ENCODE measurements at regions not wholly inside any gene's neighbourhood (a gene's known extent, or its start where the extent isn't known, plus 50 kb on each side); places are given as distances from the start of the nearest gene placed in this dataset.
"Not testable (repeated sequence)": the region's sequence is repeated elsewhere in the genome, so short reads cannot be mapped to it uniquely, and the experiment has no call there.

- no peak for DNase-seq
Observed at GRCh38 chr16:86337581-86338402, 172.5 kb upstream of the FOXF1 start.

GRCh38 chr16:86338403-86339115 lies 171.8 kb upstream of the FOXF1 start:
- no peak for DNase-seq

GRCh38 chr16:86342161-86342834 lies 168.0 kb upstream of the FOXF1 start:
- no peak for DNase-seq

GRCh38 chr16:86343027-86343795 lies 167.1 kb upstream of the FOXF1 start:
- DNase-seq: no peak

GRCh38 chr16:86343796-86344585 lies 166.3 kb upstream of the FOXF1 start:
- DNase-seq: no peak

GRCh38 chr16:86344586-86344871 lies 165.8 kb upstream of the FOXF1 start:
- no peak for DNase-seq

- DNase-seq: no peak
Observed at GRCh38 chr16:86344881-86345280, 165.4 kb upstream of the FOXF1 start.

- no peak for DNase-seq
Observed at GRCh38 chr16:86345516-86345915, 164.8 kb upstream of the FOXF1 start.

GRCh38 chr16:86346034-86346433 lies 164.3 kb upstream of the FOXF1 start:
- no peak for DNase-seq

- no peak for DNase-seq
Observed at GRCh38 chr16:86347090-86347489, 163.2 kb upstream of the FOXF1 start.

GRCh38 chr16:86347916-86348555 lies 162.3 kb upstream of the FOXF1 start:
- no peak for DNase-seq

- DNase-seq: no peak
Observed at GRCh38 chr16:86349338-86349900, 160.9 kb upstream of the FOXF1 start.

GRCh38 chr16:86350289-86350688 lies 160.0 kb upstream of the FOXF1 start:
- DNase-seq: no peak

- DNase-seq: no peak
Observed at GRCh38 chr16:86351041-86351784, 159.1 kb upstream of the FOXF1 start.

- not testable (repeated sequence) for DNase-seq
Observed at GRCh38 chr16:86351785-86352139, 158.6 kb upstream of the FOXF1 start.

GRCh38 chr16:86353148-86353547 lies 157.2 kb upstream of the FOXF1 start:
- DNase-seq: no peak

GRCh38 chr16:86353948-86354347 lies 156.4 kb upstream of the FOXF1 start:
- DNase-seq: no peak

GRCh38 chr16:86354641-86355513 lies 155.4 kb upstream of the FOXF1 start:
- no peak for DNase-seq

GRCh38 chr16:86355531-86355930 lies 154.8 kb upstream of the FOXF1 start:
- DNase-seq: no peak

- no peak for DNase-seq
Observed at GRCh38 chr16:86355951-86356350, 154.4 kb upstream of the FOXF1 start.

Measured in stimulated activated CD4-positive, alpha-beta T cell treated with anti-CD3 and anti-CD28 coated beads, Interleukin-2, amount 100 ng/mL, for 48 hours (primary cell).